ENCODE measurements at regions not wholly inside any gene's neighbourhood (a gene's known extent, or its start where the extent isn't known, plus 50 kb on each side); places are given as distances from the start of the nearest gene placed in this dataset.

- TF ChIP-seq CTCF (conservative IDR thresholded peaks at IDR 0.05; ENCODE audit: low read length): no peak
- no peak for TF ChIP-seq EZH2phosphoT487 (IDR thresholded peaks at IDR 0.05; ENCODE audit: borderline replicate concordance, low read depth, low read length)
Measured at GRCh38 chr12:69071091-69071370, 138.1 kb upstream of the CPM start.
